GM12878 (cell line): ENCODE measurements at regions not wholly inside any gene's neighbourhood (a gene's known extent, or its start where the extent isn't known, plus 50 kb on each side); places are given as distances from the start of the nearest gene placed in this dataset.

Experiments used
- ATAC-seq: fragments of 200-7000 bp; cut with Tn5 transposase; 3 replicates; pipeline ENCODE4 v1.9.1; 2020; ENCODE audit warnings: mild to moderate bottlenecking, moderate library complexity
- BruUV-seq: library from RNA; stranded (reverse); fragments of 400-500 nt; replicated peaks from 2 replicates; lab custom pipeline; 2021; lab: Mats Ljungman, UMichigan
- CTCF ChIA-PET: fragments of 300-600 bp; sonication (Branson Sonifier 250); formaldehyde crosslinking; extraction: SDS; loops from one replicate; lab custom pipeline; 2021; ENCODE audit warnings: inconsistent platforms; lab: Yijun Ruan, JAX
- POLR2A ChIA-PET: fragments of 350-600 bp; formaldehyde crosslinking; extraction: SDS; loops from one replicate; lab custom pipeline; 2021; ENCODE audit warnings: inconsistent platforms; lab: Charles Lee
- RAD21 ChIA-PET: fragments of 300-600 bp; sonication (Branson Sonifier 250); formaldehyde crosslinking; loops from one replicate; lab custom pipeline; 2023; ENCODE audit warnings: antibody characterized with exemption; ENCODE audit not compliant: unreplicated experiment; lab: Charles Lee
- SMC1A ChIA-PET: fragments of 300-600 bp; sonication (Branson Sonifier 250); formaldehyde crosslinking; loops from one replicate; lab custom pipeline; 2023; ENCODE audit not compliant: unreplicated experiment, uncharacterized antibody; lab: Charles Lee
- DNase-seq: peaks from one replicate; pipeline ENCODE4 v3.0.0-alpha.2; 2011; ENCODE audit warnings: low read depth, low spot score
- FAIRE-seq: peaks from 3 replicates; lab custom pipeline; 2011; peaks lifted over from hg19 to GRCh38; lab: Jason Lieb, UNC
- H2AFZ ChIP-seq: 2 replicates; pipeline ENCODE4 v1.6.0; 2011; ENCODE audit warnings: low read depth, low read length, control low read depth; ENCODE audit not compliant: control insufficient read depth
- H3K27ac ChIP-seq: 2 replicates; pipeline ENCODE4 v1.5.1; 2011; ENCODE audit warnings: control low read depth; ENCODE audit not compliant: control insufficient read depth, insufficient read depth
- H3K27me3 ChIP-seq, 2 experiments: replicated peaks in 1 of 2; 2 replicates each; pipeline versions ENCODE4 v1.6.0 to v1.6.1; 2011; ENCODE audit warnings: low read length in 1 of 2; ENCODE audit not compliant: control insufficient read depth in 2 of 2, insufficient read depth in 2 of 2
- H3K36me3 ChIP-seq, 2 experiments: 2 replicates each; pipeline ENCODE4 v1.5.1; 2011; ENCODE audit warnings: low read length in 1 of 2; ENCODE audit not compliant: control insufficient read depth in 2 of 2, insufficient read depth in 2 of 2
- H3K4me1 ChIP-seq: 2 replicates; pipeline ENCODE4 v1.6.1; 2011; ENCODE audit warnings: mild to moderate bottlenecking, low read length, moderate library complexity, mixed read lengths; ENCODE audit not compliant: control insufficient read depth, insufficient read depth
- H3K4me2 ChIP-seq: 2 replicates; pipeline ENCODE4 v1.6.0; 2011; ENCODE audit warnings: control low read depth; ENCODE audit not compliant: control insufficient read depth, insufficient read depth
- H3K4me3 ChIP-seq: fragments of 200-600 bp; sonication (generic); 2 replicates; pipeline ENCODE4 v1.5.1; 2016
- H3K79me2 ChIP-seq: 2 replicates; pipeline ENCODE4 v1.6.0; 2011; ENCODE audit warnings: low read length; ENCODE audit not compliant: control insufficient read depth, insufficient read depth
- H3K9ac ChIP-seq: 2 replicates; pipeline ENCODE4 v1.8.0; 2011; ENCODE audit warnings: low read length, control low read depth, mixed read lengths; ENCODE audit not compliant: control insufficient read depth, insufficient read depth
- H3K9me3 ChIP-seq: replicated peaks from 3 replicates; pipeline ENCODE4 v1.5.1; 2011; ENCODE audit warnings: mild to moderate bottlenecking, low read length; ENCODE audit not compliant: control insufficient read depth, insufficient read depth
- H4K20me1 ChIP-seq: 2 replicates; pipeline ENCODE4 v1.6.0; 2011; ENCODE audit not compliant: control insufficient read depth, insufficient read depth
- BRCA1 ChIP-seq: IDR thresholded peaks from 2 replicates; pipeline ENCODE4 v1.6.1; 2011; ENCODE audit warnings: low read depth, low read length, improper control_type of control experiment
- E2F8 ChIP-seq: fragments of 450-650 bp; IDR thresholded peaks from 2 replicates; pipeline ENCODE4 v1.6.1; 2018; ENCODE audit warnings: mild to moderate bottlenecking, low read depth, moderate library complexity; ENCODE audit not compliant: partially characterized antibody
- HCFC1 ChIP-seq: fragments of 150-350 bp; IDR thresholded peaks from 2 replicates; pipeline ENCODE4 v1.6.1; 2014; ENCODE audit warnings: low read length
- MEF2A ChIP-seq: IDR thresholded peaks from 2 replicates; pipeline ENCODE4 v1.6.1; 2011; ENCODE audit warnings: low read depth, mild to moderate bottlenecking, low read length, moderate library complexity; ENCODE audit not compliant: insufficient read depth
- MYC ChIP-seq: IDR thresholded peaks from 2 replicates; pipeline ENCODE4 v1.6.1; 2011; ENCODE audit warnings: mild to moderate bottlenecking, low read length, moderate library complexity, inconsistent platforms; ENCODE audit not compliant: insufficient read depth, insufficient replicate concordance, insufficient read length, severe bottlenecking
- NFIC ChIP-seq: IDR thresholded peaks from 2 replicates; pipeline ENCODE4 v1.6.1; 2012; ENCODE audit warnings: low read depth, mild to moderate bottlenecking, inconsistent platforms, low read length, moderate library complexity
- NKRF ChIP-seq: fragments of 450-650 bp; conservative IDR thresholded peaks from 2 replicates; pipeline ENCODE4 v1.6.1; 2017; ENCODE audit warnings: mild to moderate bottlenecking, moderate library complexity
- PAX5 ChIP-seq: IDR thresholded peaks from 2 replicates; pipeline ENCODE4 v1.6.1; 2011; ENCODE audit warnings: low read depth, low read length, borderline replicate concordance
- SP1 ChIP-seq: IDR thresholded peaks from one replicate; pipeline ENCODE4 v1.6.1; 2011; ENCODE audit warnings: low read depth, low read length
- SUPT20H ChIP-seq: IDR thresholded peaks from 2 replicates; pipeline ENCODE4 v1.6.1; 2011; ENCODE audit warnings: low read depth, mild to moderate bottlenecking, low read length, moderate library complexity, borderline replicate concordance; ENCODE audit not compliant: control insufficient read depth
- ZBTB4 ChIP-seq: fragments of 450-650 bp; formaldehyde crosslinking; IDR thresholded peaks from 2 replicates; pipeline ENCODE4 v1.4.0; 2022; ENCODE audit warnings: mild to moderate bottlenecking, moderate library complexity
- ZNF384 ChIP-seq: IDR thresholded peaks from 2 replicates; pipeline ENCODE4 v1.6.1; 2012; ENCODE audit warnings: low read depth, mild to moderate bottlenecking, low read length, improper control_type of control experiment, borderline replicate concordance
- ZNF622 ChIP-seq: fragments of 450-650 bp; IDR thresholded peaks from 2 replicates; pipeline ENCODE4 v1.6.1; 2017; ENCODE audit warnings: mild to moderate bottlenecking, inconsistent platforms
- ZSCAN29 ChIP-seq: fragments of 450-650 bp; IDR thresholded peaks from 2 replicates; pipeline ENCODE4 v1.6.1; 2017; ENCODE audit warnings: mild to moderate bottlenecking, moderate library complexity
- WGBS: methylation state at CpG from one replicate; pipeline ENCODE4 v1.1.6; 2016; ENCODE audit warnings: low lambda C conversion rate; ENCODE audit not compliant: insufficient replicate concordance, insufficient coverage; ENCODE audit errors: missing lambda C conversion rate; 5-methylcytosine and 5-hydroxymethylcytosine counted together
- in situ Hi-C: fragments of 300-500 bp; cut with MboI; formaldehyde crosslinking; loops from 9 replicates; pipeline ENCODE4 v1.14.3; 2018; ENCODE audit warnings: mixed read lengths
- intact Hi-C: fragments of 100-400 bp; cut with micrococcal nuclease; formaldehyde crosslinking; loops from one replicate; pipeline ENCODE4 v1.14.2; 2022; ENCODE audit not compliant: unreplicated experiment

DNA sequence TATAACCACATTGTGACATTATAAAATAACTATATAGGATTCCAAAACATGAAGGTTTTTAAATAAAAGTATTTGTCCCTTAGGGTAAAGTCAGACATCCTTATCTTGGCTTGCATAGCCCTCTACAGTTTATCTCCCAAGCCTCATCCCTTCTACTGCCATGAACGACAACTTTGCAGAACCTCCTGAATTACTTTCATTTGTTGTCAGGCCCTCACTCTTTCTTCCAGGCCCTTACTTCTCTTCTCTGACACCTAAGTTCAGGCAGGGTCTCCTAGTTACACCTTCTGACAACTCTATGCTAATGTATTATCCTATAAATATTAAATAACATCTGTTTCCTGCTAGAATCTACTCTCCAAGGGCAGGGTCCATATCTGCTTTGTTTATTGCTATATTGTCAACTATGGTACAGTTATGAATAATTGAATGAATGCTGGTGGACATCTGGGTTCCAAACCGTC lies 115.7 kb upstream of the MDM1 start:
- peak overlapping the region; percentile 41 for H3K4me2 ChIP-seq
- no peak overlapping the region for H3K4me3 ChIP-seq
- no TSS peak for BruUV-seq
- ATAC-seq (no peak), DNase-seq (no peak), FAIRE-seq (no peak)
- SMC1A ChIA-PET: interaction anchor here (0.8 to 4.4 kb wide), 25 partner anchors 9 to 174 kb away, joined by 3 to 43 read pairs (median 6); partner anchors contain the start of gene RAP1B
- 2% methylated on average over 2 of the region's 2 CpGs for WGBS
- peaks cover 21% of the 10 kb centered on the region for H3K4me1 ChIP-seq
- CTCF ChIA-PET: interaction anchor here (1.0 to 2.1 kb wide), 5 partner anchors 33 to 88 kb away, joined by 3 to 15 read pairs (median 6); no protein-coding TSS in a partner anchor
- intact Hi-C loops: loop anchor here (5.0 kb wide), 1 partner anchor 164 kb away; the partner anchor contains the start of gene RAP1B
- H3K9me3 ChIP-seq: no peaks in the 10 kb centered on the region; the same call in 2 of the 3 replicates
- H2AFZ ChIP-seq: no peak overlapping the region; the same call in 1 of the 2 replicates
- no peaks in the 10 kb centered on the region for H4K20me1 ChIP-seq
- POLR2A ChIA-PET: interaction anchor here (0.9 to 2.1 kb wide), 7 partner anchors 8 to 185 kb away, joined by 3 to 17 read pairs (median 6); no protein-coding TSS in a partner anchor
- no peak overlapping the region for H3K27ac ChIP-seq
- RAD21 ChIA-PET: interaction anchor here (1.3 to 8.7 kb wide), 11 partner anchors 8 to 201 kb away, joined by 3 to 93 read pairs (median 17); no protein-coding TSS in a partner anchor
- no peaks in the 10 kb centered on the region; the same call in 1 of the 2 replicates for H3K79me2 ChIP-seq
- H3K36me3 ChIP-seq: no peaks in the 10 kb centered on the region
- no peak overlapping the region for H3K9ac ChIP-seq
- no peaks in the 10 kb centered on the region for H3K27me3 ChIP-seq
- in situ Hi-C loops: no loop called here
- TF ChIP-seq MEF2A (no peak), ZNF384 (no peak), BRCA1 (no peak), SP1 (no peak), ZBTB4 (no peak), ZSCAN29 (no peak), PAX5 (no peak), NFIC (no peak), HCFC1 (no peak), NKRF (no peak), ZNF622 (no peak), SUPT20H (no peak), MYC (no peak), E2F8 (no peak)
